ENCODE measurements at regions not wholly inside any gene's neighbourhood (a gene's known extent, or its start where the extent isn't known, plus 50 kb on each side); places are given as distances from the start of the nearest gene placed in this dataset.

DNA sequence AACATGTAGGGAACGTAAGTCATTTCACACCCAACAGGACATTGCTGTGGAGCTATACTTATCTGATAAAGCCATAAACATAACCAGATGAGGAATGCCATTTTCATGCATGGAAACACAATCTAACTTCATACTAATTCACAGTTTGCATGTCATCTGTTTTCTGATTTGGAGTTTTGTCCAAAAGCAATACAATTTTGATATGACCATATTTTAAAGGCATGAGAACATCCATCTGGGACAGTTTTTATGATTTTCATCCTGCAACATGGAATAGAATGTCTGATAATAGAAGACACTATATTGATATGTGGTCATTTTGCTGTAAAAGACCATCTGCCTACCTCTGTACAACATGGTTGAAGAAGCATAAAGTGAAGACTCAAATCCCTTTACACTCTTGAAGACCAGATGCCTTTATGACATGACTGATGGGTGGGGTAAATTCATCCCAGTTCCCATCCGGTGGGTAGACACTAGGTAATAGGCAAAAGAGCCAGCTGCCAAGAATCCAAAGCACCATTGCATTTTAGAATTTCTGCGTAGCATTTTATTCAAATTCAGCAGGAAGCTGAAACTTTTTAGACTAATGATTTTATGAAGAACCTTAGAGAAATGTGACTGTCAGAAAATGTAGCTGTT lies 309.8 kb downstream of the LMO7 start:
- no peak overlapping the region for H3K4me3 ChIP-seq (ENCODE audit: low read depth, low read length)
- no peak for DNase-seq (ENCODE audit: low read depth)
- TF ChIP-seq, protein P1, sequence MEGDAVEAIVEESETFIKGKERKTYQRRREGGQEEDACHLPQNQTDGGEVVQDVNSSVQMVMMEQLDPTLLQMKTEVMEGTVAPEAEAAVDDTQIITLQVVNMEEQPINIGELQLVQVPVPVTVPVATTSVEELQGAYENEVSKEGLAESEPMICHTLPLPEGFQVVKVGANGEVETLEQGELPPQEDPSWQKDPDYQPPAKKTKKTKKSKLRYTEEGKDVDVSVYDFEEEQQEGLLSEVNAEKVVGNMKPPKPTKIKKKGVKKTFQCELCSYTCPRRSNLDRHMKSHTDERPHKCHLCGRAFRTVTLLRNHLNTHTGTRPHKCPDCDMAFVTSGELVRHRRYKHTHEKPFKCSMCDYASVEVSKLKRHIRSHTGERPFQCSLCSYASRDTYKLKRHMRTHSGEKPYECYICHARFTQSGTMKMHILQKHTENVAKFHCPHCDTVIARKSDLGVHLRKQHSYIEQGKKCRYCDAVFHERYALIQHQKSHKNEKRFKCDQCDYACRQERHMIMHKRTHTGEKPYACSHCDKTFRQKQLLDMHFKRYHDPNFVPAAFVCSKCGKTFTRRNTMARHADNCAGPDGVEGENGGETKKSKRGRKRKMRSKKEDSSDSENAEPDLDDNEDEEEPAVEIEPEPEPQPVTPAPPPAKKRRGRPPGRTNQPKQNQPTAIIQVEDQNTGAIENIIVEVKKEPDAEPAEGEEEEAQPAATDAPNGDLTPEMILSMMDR (conservative IDR thresholded peaks at IDR 0.05; ENCODE audit: low read depth, low read length), result no peak

DNA sequence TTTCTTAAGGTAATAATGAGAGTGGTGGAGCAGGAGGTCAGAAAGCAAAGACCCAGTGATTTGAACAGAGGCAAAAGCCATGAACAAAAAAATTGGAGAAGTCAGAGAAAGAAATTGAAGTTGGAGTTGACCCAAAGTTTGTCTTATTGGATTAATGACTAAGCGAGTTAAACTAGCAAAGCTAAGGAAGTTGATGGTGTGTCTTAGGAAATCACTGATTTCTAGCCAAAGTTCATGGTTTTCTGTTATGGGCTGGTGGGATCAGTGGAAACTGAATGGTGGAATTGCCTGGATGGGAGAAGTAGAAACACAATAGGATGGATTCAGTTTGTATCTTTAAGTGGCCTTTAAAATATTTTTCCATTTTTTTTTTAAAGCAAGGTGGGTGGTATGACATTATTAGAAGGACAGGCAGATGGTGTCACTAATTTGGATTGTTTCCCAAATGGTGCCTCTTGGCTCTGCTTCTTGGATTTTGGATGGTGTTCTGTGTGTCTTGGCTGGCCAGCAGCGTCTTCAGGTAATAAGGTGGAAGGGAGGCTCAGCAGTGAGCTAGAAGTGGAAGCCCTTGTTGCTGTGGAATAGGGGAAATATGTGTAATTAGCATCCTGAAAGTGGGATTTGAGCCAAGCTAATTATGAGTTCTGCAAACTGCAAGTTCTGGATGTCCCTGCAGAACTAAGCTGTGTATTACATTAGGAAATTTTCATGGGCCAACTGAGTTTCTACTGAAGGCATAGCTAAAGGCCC lies 302.9 kb downstream of the LMO7 start:
- TF ChIP-seq, protein P1 (conservative IDR thresholded peaks at IDR 0.05; ENCODE audit: low read depth, low read length), result no peak
- H3K4me3 ChIP-seq (ENCODE audit: low read depth, low read length), result no peak overlapping the region
- DNase-seq (ENCODE audit: low read depth), result peak; percentile 8

DNA sequence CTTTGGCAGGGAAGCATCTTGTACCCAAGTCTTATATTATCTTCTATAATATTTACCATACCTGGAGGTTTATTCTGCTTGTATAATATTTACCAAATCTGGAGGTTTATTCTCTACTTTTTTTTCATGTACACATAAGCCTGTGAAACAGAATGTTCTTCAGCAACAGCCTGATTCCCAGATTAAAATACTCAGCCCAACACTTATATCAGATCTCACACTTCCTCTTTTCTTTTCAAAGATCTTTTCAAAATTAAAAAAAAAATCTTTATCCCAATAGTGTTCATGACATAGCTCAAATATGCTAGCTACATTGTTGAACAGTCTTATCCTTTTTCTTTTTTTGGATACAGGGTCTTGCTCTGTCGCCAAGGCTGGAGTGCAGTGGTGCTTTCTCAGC lies 300.7 kb downstream of the LMO7 start:
- no peak overlapping the region for H3K4me3 ChIP-seq (ENCODE audit: low read depth, low read length)
- TF ChIP-seq, protein P1 (conservative IDR thresholded peaks at IDR 0.05; ENCODE audit: low read depth, low read length), result no peak
- DNase-seq (ENCODE audit: low read depth), result no peak

DNA sequence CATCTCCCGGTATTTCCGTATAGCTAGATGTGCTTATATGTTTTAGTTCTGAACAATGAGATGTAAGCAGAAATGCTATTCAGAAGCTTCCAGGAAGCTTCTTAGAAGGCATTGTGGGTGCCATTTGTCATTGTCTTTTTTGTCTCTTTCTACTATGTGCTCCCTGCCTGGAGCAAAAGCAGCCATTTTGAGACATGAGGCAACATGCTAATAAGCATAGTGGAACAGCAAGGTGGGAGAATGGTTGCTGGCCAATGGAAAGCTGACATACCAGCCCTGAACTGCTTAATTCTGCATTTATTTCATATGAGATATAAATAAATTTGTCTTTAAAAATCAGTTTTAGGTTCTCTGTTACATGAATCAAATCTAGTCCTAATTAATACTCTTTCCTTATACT lies 299.7 kb downstream of the LMO7 start:
- TF ChIP-seq, protein P1 (conservative IDR thresholded peaks at IDR 0.05; ENCODE audit: low read depth, low read length), result no peak
- no peak for DNase-seq (ENCODE audit: low read depth)
- no peak overlapping the region for H3K4me3 ChIP-seq (ENCODE audit: low read depth, low read length)

DNA sequence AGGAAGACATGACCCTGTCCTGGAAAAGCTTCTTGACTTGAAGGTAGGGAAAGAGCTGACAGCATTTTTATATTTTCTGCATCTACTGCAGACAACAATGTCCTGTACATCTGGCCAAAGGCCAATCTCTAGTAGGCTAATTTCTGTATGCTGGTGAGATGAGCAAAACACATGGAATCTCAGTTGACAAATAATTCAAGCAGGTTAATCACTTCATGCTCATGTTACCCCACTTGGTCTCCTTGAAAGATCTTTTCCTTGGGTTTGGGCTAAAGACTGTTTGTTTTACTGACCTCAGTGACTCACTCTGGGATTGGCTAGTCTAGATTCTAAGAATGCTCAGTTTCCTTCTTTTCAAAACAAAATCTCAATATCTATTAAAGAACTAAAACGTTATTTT lies 298.8 kb downstream of the LMO7 start:
- DNase-seq (ENCODE audit: low read depth), result peak; percentile 38
- H3K4me3 ChIP-seq (ENCODE audit: low read depth, low read length), result no peak overlapping the region
- TF ChIP-seq, protein P1 (conservative IDR thresholded peaks at IDR 0.05; ENCODE audit: low read depth, low read length), result no peak

DNA sequence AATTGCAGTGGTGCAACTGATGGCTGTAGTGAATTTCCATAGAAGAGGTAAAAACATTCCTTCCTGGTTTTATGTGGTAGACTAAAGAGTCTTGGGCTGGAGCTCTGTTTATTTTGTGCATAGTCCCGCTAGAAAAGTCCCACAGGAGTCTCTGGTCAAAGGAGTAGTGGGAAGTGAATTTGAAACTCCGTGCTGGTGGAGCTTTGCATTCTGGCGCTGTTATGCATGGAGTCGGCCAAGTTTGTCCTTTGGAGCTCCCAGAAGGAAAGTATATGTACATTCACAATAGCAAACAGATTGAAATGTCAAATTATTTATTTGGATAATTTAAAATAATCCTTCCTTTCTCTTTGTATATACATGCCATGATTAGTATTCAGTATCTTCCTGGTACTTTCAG lies 296.5 kb downstream of the LMO7 start:
- no peak overlapping the region for H3K4me3 ChIP-seq (ENCODE audit: low read depth, low read length)
- DNase-seq (ENCODE audit: low read depth), result no peak
- TF ChIP-seq, protein P1 (conservative IDR thresholded peaks at IDR 0.05; ENCODE audit: low read depth, low read length), result no peak

DNA sequence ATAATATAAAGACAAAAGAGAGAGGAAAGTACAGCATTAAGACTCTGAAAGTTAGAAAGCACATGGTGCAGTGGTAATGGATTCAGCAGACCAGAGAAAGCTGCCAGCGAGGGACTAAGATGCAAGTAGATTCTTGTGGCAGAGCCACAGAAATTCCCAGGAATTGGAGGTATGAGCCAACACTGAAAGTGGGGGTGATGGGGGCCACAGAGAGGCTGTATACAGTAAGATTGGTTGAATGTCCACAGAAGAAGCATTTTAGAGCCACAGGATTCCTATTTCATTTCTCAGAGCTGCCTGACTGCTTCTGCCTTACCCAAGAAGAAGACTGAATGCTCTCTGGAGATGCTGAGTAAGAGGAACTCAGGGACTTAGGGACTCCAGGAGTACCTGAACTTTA lies 295.0 kb downstream of the LMO7 start:
- H3K4me3 ChIP-seq (ENCODE audit: low read depth, low read length), result no peak overlapping the region
- TF ChIP-seq, protein P1 (conservative IDR thresholded peaks at IDR 0.05; ENCODE audit: low read depth, low read length), result no peak

More for the DNA sequence above, 295.0 kb downstream of the LMO7 start:
- peak; percentile 10 for DNase-seq (ENCODE audit: low read depth)
